Gastroesophageal sphincter (tissue), 3 donors: ENCODE measurements at regions not wholly inside any gene's neighbourhood (a gene's known extent, or its start where the extent isn't known, plus 50 kb on each side); places are given as distances from the start of the nearest gene placed in this dataset.
A peak's percentile ranks its signal among the peaks of the same experiment; 100 is the strongest.

Source experiments
- CTCF ChIP-seq, 4 experiments: fragments of 200-600 bp in 2 of 4; fragments of 450-650 bp in 2 of 4; sonication (generic) in 1 of 4; IDR thresholded peaks; one replicate each; pipeline ENCODE4 v1.5.1; 2017 to 2019; ENCODE audit warnings: antibody characterized with exemption in 4 of 4, mild to moderate bottlenecking in 2 of 4, moderate library complexity in 2 of 4
- EP300 ChIP-seq: sonication (generic); formaldehyde crosslinking; IDR thresholded peaks from one replicate; pipeline ENCODE4 v1.6.1; 2017; ENCODE audit warnings: antibody characterized with exemption, mild to moderate bottlenecking
- POLR2A ChIP-seq, 2 donors: fragments of 450-650 bp; IDR thresholded peaks; one replicate each; pipeline ENCODE4 v1.6.1; 2017; ENCODE audit warnings: antibody characterized with exemption in 2 of 2, mild to moderate bottlenecking in 2 of 2, moderate library complexity in 1 of 2
- POLR2AphosphoS5 ChIP-seq: sonication (generic); formaldehyde crosslinking; IDR thresholded peaks from one replicate; pipeline ENCODE4 v1.6.1; 2017; ENCODE audit warnings: antibody characterized with exemption

GRCh38 chr13:39888865-39889810, 233.7 kb downstream of the COG6 start:
- TF ChIP-seq CTCF (IDR thresholded peaks at IDR 0.05) (no peak), POLR2AphosphoS5 (peak; percentile 44), EP300 (no peak), POLR2A (IDR thresholded peaks at IDR 0.05) (no peak)
